ENCODE measurements at regions not wholly inside any gene's neighbourhood (a gene's known extent, or its start where the extent isn't known, plus 50 kb on each side); places are given as distances from the start of the nearest gene placed in this dataset.
"Not testable (repeated sequence)": the region's sequence is repeated elsewhere in the genome, so short reads cannot be mapped to it uniquely, and the experiment has no call there.

DNA sequence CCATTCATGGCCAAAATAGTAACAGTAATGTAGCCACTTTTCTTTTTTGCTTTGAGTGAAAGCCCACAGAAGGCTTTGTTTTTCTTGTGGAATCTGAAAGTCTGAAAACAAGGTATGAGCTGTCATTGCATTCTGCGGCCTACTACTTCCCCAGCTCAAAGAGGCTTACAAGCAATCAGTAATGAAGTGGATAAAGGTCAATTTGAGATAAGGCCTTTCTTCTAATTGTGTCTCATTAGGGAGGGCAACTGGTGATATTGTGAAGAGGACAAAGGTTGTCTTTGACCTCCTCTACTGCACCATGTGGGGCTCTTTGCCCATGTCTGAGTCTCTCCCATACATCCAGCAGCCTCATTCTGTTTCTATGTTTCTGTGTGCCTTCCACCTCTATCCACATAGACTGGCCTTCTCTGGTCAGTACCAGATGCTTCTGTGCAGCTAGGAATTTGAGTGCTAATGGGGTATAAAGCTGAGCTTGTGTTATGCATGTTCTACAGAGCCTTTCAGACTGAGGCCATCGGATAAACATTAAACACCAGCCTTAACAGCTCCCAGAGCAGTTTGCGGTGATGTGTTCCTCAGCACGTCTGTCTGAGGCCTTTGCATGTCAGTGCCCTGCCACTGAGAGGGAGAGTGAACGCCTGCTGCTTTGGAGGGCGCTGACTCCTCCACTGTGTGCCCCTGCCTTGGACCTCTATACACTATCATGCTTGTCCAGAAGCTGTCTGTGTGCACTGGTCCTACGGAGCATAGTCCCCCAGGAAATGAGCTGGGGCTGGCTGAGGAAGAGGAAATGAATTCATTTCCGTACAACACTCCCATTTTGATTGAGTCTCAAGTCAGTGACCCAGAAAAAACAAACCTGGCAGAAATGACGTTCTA, 80.2 kb downstream of the SH2D1A start:
- DNase-seq = no peak

DNA sequence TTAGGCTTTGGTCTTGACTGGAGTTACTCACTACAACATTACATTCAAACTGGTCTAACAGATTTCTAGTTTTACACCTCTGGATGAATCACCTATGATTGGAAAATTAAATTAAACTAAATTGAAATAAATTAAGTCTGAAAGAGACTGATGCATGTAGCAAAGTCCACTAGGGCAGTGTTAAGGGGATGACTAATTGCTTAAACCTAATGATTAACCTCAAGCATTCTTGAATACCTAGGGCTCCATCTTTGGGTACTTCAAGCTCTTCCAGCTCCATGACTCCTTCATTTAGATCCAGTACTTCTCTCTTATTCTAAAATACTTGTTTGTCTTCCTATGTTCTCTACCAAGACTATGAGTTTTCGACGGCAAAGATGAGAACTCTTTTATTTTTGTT, 86.8 kb downstream of the SH2D1A start:
- DNase-seq = no peak

GRCh38 chrX:124435616-124436015, 89.3 kb downstream of the SH2D1A start:
- DNase-seq = no peak

DNA sequence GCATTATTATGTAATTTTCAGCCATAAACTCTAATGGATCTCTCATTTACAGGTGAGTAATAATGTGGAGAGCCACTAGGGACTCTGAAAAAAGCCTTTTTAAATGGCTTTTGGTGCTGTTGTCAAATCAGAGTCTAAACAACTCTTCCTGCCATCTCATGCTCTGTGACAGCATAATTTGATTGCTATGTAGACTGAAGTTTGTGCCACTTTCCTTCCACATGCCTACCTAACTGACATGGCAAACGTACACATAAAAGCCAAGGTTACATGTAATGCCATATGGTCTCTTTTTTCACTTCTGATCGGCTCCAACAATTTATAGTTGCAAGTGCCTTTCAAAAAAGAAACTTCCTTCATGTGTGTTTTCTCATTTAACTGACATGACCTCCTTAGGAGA, 94.3 kb downstream of the SH2D1A start:
- DNase-seq = no peak

GRCh38 chrX:124441971-124442590, 95.7 kb downstream of the SH2D1A start:
- no peak for DNase-seq

- no peak for DNase-seq
Observed at GRCh38 chrX:124455966-124456365, 109.6 kb downstream of the SH2D1A start.

- not testable (repeated sequence) for DNase-seq
Observed at GRCh38 chrX:124459851-124460250, 113.5 kb downstream of the SH2D1A start.

- DNase-seq = no peak
Observed at GRCh38 chrX:124462931-124463330, 116.6 kb downstream of the SH2D1A start.

DNA sequence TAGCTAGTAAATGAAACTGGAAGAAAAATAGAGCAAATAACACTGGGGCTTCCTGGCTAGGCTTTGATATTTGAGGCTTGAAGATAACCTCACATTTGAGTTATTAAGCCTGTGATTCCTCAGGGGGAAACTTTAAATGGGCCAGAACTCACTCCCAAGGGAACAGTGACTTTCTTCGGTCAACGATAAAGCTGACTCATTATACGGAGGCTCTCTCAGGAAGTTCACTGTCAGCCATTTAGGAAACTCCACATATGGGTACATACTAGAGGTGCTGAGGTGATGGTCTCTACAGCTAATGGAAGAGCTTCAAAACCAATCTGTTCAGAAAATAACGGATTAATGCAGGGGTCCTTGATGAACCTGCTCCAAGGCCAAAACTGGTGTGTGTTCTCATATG, 120.8 kb downstream of the SH2D1A start:
- no peak for DNase-seq

DNA sequence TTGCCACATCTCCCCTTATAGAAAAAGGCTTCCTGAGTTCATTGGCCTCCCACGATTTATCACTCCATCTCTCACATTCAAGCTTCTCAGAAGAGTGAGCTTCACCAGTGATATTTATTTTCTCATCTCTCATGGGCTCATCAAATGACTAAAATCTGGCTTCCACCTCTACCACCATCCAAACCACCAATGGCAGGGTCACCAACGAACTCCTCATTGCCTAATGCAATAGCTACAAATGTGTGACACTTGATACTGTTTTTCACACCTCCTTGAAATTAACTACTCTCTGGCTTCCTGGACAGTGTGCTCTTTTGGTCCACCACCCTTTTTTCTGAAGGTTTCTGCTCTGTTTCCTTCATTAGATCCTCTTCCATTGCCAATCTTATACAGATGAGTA, 129.0 kb downstream of the SH2D1A start:
- DNase-seq = no peak

- DNase-seq = no peak
Observed at GRCh38 chrX:124476562-124476961, 130.2 kb downstream of the SH2D1A start.

DNA sequence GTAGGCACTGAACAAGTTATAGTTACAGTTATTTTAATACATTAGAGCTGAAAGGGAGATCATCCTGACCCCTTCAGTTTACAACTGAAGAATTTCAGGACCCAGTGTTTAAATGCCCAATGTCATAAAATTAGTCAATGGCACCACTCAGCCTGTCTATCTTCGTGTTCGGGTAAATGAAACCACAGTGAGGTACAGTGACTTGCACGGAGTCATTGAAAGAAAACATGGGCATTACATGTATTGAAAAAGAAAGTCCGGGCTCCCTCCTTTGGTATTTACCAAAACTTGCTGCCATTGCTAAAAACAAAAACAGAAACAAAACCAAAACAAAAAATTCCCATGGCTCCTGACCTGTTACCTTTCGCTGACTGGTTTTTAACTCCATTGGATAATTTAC, 131.7 kb downstream of the SH2D1A start:
- DNase-seq = no peak

- DNase-seq = no peak
Observed at GRCh38 chrX:124488412-124489161, 142.2 kb downstream of the SH2D1A start.

DNA sequence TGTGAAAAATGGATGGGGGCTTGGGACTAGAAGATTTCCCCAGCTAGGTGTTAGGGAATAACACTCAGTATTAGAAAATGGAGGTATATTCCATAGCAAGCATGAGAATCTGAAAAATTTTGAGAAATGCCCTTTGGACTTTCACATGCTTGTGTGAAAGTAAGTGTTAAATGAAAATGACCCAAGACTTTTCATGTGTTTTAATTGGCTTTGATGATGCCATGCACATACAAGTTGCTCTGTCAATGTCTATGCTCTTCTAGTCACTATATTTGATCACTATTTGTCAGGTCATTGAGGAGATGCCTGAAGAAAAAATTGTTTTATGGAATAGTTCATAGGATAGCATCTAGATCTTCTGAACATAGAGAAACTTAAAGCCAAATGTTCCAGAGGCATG, 147.6 kb downstream of the SH2D1A start:
- DNase-seq = no peak

- no peak for DNase-seq
Observed at GRCh38 chrX:124497386-124497785, 151.0 kb downstream of the SH2D1A start.

- DNase-seq = no peak
Observed at GRCh38 chrX:124501586-124501985, 155.2 kb downstream of the SH2D1A start.

GRCh38 chrX:124502166-124502565, 155.8 kb downstream of the SH2D1A start:
- no peak for DNase-seq

GRCh38 chrX:124502599-124502998, 156.2 kb downstream of the SH2D1A start:
- DNase-seq = no peak

GRCh38 chrX:124504111-124504983, 158.0 kb downstream of the SH2D1A start:
- DNase-seq = no peak

- no peak for DNase-seq
Observed at GRCh38 chrX:124506066-124506465, 159.7 kb downstream of the SH2D1A start.

DNA sequence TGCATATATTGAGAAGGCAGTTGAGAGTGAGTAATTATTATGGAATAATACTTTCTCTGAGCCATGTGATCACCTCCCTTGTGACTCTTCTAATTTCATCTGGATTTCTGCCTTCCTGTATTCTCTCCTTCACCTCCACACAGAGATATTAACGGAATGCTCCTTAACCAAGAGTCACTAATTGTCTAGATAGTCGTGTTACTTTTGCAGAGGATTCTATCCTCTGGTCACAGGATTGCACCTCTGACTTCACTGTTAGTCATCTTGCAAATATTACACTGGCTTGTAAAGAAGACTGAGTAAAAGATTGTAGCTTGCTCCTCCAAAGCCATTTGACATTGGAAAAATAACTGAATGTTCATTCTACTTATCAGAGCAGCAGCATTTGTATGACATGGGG, 160.9 kb downstream of the SH2D1A start:
- DNase-seq = no peak

DNA sequence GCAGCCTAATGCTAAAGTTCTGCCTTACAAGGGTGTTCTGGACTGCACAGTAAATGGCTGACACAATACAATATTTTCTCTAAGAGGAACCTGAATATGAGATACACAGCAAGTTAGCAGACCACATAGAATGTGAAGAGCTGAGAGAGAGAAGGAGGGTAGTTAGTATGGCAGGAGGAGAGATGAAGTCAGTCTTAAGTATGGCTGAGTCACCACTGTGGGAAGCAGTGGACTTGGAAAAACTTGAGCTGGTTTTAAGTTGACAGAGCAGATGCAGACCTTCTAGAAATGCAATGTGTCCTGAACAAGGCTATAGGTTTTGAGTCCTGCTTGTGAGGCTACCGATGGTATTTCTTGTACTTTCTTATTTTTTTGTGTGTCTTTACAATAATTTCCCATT, 172.5 kb downstream of the SH2D1A start:
- no peak for DNase-seq

GRCh38 chrX:124524852-124525251, 178.5 kb downstream of the SH2D1A start:
- no peak for DNase-seq

Measured in CD4-positive, alpha-beta T cell treated with Interferon alpha-2 for 1 hour (primary cell).